Kasumi-1 (cell line): ENCODE measurements at regions not wholly inside any gene's neighbourhood (a gene's known extent, or its start where the extent isn't known, plus 50 kb on each side); places are given as distances from the start of the nearest gene placed in this dataset.

Source experiments
- DNase-seq, 2 experiments: peaks; one replicate each; lab custom pipeline; 2025; lab: John Stamatoyannopoulos, UW

DNA sequence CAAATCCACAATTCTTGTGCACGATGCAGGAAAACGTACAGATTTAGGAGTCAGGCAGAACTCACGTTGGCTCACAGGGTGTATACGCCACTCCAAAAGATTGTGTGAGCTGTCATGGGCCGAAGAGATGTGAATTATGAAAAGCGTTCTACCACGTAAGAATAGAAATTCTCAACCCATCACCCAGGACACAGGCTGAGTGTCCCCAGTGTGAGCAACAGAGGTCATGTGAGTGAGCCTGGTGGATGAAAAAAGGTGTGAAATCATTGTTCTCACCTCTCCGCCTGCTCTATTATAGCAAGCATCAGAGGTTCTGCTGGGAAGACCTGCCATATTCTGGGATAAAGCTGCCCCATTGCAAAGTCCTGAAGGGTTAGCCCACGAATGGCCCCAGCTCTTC is 235.0 kb downstream of the MN1 start:
- no peak for DNase-seq

DNA sequence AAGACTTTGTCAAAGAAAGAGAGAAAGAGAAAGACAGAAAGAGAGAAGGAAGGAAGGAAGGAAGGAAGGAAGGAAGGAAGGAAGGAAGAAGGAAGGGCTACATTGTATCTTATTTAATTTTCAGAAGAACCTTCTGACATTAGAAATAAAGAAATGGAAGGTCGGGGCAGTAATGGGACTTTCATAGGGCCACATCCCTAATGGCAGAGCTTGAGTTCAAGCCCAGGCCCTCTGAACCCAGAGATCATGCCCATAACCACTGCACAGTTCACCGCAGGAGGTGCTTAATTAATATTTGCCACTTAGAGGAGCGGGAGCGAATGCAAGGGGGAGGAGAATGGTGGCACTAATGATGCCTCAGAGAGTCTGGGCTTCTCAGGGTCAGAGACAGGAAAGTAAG is 233.3 kb downstream of the MN1 start:
- DNase-seq = no peak

DNA sequence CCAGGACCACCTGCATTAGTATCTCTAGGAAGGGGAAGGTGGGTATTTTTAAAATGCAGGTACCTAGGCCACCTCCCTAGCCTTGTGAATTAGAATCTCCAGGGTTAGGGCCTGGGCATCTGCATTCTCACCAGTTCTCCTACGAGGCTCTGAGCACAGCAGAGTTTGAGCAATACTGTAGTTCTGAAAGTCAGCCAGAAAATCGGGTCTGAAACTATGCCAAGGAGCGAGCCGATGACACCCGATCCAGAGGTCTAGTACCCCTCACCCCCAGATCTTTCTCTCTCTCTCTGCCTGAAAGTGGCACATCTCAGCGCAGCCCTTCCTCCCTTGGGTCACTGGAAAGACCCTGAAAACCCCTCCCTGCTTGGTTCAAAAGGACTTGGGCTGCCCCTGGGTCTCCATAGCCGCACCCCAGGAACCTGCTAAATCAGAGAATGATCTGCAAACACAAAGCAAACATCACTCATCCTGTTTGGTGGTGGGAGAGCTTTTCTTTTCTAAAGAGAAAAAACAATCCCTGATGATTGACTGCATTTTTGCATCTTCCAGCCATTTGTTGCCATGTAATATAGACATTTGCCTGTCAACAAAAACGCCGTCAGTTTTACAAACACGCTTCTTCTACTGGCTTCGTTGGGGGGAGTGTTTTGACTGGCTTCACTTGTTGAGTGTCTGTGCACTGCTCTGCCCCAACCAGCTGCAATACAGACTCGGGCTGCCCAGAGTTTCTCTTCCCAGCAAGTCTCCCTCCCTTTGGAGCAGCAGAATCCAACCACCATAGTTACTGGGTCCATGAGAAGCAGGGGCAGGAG is 229.9 kb downstream of the MN1 start:
- DNase-seq = no peak

DNA sequence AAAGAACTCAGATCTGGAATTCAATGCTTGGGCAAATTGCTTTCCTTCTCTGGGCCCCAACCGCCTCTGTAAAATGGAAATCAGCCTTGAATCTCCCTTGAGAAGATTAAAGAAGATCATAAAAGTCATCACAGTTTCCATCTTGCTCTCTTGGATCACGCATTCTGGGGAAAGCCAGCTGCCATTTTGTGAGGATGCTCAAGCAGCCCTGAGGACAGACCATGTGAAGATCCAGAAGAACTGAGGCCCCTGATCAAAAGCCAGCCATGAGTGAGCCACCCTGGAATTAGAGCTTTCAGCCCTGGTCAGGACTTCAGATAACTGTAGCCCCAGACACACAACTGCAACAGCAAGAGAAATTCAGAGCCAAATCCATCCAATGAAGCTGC is 229.3 kb downstream of the MN1 start:
- DNase-seq = no peak

DNA sequence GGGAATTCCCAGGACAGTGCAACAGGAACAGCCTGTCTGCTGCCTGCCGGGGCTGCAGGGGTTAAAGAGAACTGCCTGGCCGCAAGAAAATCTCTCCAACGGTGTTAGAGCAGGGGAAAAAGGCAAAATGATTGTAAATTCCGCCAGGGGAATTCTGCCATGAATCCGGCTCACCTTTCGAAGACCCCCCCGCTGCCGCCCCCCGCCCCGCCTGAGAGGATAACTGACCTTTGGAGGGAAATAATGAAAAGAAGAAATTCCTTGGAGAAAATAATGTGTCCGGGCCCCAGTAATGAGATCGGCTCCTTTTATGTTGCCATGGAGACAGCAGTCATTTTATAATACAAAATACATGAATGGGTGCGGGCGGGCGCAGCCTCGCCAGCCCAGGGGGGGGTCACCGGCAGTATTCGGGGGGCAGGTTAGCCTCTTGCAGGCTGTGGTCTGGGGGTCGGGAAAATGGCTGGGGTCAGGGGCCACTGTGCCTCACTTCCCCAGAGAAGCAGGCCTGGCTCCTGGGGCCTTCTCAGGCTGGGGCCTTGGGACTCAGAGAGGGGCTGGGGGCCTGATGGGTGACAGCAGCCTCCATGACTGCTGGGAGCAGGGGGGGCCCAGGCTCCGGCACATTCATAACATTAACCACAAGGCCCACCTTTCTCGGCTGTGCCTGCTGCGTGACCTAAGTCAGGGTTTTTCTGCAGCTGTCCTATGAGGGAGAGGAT is 228.1 kb downstream of the MN1 start:
- DNase-seq = no peak

DNA sequence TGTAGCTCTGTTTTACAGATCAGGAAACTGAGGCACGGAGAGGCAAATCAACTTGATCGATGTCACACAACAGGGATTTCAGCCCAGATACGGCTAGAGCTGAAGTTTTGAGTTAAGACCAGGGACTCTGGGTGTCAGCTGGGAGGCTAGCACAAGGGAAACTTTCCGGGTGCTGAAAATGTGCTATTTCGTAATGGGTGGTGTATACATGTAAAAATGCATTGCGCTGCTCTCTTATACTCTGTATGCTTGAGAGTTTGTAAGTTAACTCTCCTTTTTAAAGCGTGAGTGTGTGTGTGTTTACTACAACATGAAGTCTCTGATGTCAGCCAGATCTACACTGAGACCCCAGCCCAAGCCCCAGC is 227.6 kb downstream of the MN1 start:
- DNase-seq = no peak

DNA sequence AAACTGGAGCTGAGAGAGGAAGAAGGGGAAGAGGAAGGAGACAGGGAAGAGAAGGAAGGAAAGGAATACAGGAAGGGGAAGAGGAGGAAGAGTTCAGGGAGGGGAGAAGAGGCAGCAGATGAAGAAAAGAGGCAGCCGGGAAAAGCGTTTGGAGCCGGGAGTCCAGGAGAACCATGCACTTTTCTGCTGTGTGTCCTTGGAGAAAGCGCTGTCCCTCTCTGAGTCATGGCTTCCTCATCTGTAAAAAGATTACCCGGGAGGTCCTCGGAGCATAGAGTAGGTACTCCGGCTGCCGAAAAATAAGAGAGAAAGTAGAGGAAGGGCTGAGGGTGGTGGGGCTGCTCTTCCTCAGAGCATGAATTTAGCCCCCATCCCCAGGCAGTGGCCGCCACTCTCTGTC is 226.9 kb downstream of the MN1 start:
- DNase-seq = no peak

DNA sequence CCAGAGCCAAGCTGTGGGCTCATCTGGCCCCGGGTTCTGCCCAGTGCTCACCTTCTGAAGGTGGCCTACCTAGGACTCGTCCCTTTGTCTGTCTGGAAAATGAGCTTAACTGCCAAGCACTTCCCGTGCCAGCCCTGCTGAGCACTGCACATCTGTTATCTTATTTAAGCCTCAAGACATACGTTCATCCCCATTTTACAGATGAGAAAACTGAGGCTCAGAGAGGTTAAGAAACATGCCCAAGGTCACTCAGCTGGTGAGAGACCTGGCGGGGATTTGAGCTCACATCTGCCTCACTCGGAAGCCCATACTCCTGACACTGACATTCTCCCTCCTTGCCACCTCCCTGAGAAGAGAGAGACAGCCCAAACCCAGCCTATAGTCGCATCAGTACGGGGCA is 226.2 kb downstream of the MN1 start:
- no peak for DNase-seq

DNA sequence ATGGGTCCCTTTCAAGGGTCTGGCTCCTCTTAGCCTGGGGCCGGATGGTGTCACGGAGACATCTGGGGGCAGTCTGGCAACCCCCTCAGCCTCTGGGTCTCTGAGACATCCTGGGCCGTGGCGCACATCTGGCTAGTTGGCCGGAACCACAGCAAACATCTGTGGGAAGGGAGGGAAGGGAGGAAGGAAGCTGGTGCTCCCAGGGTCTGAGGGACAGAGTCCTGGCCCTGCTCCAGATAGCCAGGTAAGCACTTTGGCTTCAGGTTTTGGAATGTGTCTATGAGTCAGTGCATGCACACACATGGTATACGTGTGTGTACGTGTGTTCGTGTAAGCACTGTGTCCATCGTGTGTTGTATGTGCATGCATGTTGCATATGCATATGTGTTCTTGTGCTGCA is 225.1 kb downstream of the MN1 start:
- DNase-seq = no peak

DNA sequence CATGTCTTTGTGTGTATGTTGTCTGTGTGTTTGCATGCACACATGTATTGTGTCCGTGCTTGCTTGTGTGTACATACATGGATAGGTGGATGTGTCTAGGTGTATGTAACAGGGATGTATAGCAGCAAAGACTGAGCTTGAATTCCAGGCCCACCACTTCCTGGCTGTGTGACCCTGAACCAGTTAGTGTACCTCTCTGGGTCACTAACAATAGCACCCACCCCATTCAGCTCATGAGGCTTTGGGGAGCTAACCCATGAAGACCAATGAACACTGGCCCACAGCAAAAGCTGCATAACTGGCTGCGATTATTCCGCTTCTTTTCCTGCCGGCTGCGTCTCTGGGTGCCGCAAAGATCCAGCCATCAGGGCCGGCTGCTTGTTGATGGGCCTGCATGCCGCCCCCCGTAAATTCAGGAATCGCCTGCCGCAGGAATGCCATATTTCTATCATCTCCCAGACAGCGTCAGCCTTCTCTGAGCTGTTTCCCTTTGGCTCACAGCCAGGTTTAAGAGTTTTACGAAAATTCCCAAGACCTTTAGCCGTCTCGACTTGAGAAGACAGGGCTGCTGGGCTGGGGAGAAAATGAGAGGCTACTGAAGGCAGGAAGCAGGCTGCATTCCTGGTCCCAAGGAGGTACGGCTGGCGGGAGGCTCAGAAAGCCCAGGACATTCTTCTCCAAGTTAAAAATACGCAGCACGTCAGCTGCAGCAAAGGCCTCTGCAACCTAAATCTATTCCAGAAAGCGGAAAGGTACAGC is 224.6 kb downstream of the MN1 start:
- no peak for DNase-seq

DNA sequence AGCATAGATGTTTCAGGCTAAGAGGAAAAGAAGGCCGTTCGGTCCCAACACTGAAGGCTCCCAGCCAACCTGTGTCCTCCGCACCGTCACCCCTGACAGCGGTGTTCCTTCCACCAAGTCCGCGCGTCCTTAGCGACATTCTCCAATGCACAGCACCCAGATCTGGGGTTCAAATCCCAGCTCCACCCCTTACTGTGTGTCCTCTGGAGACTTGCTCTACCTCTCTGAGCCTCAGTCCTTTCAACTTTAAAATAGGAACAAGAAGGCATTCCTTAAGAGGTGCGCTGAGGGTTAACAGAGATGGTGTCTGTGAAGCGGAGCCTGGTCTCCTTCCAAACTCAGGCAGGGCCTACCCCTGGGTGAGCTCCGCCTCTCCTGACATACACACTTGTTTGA is 224.0 kb downstream of the MN1 start:
- DNase-seq = no peak

DNA sequence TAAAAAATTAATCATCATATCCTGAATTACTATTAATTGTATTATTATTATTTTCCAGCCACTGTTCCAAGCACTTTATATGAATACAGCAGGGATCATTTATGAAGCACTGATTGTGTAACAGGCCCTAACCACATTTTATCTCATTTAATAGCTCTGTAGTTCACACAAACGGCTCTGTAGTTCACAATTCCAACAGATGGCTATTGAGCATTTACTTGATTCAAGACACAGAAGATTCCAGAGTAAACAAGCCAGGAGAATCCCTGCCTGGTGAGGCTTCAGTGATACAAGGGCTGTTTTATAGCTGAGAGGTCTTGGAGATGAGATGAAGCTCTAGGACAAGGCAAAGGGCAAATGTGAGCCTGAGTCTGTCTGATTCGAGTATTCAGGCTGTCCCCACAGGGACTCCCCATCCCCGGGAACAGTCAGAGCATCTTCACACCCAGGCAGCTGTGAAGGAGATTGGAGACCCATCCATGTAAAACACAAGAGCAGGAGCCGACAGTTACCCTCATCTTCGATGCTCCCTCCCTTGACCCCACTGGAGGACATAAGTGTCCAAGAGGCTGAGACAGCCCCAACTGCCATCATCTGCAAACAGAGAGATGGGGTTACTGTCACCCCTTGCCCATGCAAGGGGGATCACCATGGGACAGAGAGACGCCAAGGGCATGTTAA is 222.5 kb downstream of the MN1 start:
- DNase-seq = no peak

DNA sequence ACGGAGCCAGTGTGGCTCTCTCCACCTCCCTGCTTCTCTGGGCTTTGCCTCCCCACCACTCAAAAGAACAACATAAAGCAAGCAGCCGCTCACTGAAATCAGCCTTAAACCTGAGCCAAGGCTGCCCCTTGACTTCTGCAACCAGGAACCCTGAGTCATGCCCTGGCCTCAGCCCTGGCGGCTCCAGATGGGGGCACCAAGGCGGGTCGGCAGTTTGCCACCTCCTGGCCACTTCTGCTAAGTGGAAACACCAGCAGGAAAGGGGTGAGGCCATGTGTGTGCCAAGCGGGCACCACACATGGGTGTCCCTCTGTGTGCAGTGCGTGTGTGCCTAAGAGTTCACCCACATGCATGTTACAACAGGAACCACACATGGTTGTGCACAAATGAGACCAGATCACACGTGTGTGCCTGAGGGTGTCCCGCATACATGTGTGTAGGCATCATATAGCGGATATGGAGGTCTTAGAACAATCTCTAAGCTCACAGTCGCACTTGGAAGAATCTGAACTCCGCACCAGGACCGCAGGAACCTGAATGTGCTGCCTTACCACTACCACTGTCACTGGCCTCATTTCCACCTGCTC is 221.2 kb downstream of the MN1 start:
- no peak for DNase-seq

DNA sequence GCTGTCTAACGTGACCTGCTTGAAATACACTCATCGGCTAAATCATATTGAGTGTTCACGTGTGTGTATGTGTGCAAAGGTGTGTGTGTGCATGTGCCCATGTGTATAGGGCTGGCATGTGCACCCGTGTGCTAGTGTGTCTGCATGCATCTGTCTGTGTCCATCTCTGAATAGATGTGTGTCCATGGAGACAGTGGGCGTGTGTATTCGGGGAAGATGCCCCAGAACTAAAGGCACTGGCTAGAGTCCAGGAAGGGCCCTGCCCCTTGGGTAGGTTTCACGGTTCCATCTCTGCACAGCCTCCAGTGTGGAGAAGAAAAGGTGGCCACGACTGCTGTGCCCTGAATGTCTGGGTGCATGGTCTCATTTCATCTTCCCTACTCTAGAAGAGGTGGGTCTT is 220.3 kb downstream of the MN1 start:
- DNase-seq = no peak

DNA sequence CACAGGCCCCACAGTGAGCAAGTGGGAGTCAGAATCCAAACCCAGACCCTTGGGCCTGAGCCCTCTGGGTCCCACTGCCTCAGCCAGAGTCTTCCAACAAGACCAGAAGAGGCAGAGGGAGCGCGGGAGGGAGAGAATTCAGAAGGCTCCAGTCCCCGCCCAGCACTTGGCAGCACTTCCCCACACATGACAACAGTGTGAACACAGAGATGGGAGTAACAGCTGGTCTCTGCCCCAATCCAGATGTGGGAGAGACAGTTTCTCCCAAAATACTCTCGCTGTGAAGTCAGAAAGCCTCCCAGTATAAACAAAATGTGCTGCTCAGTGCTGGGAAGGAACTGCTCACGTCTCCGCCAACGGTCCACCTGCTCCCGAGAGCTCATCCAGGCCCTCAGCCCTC is 219.9 kb downstream of the MN1 start:
- no peak for DNase-seq

DNA sequence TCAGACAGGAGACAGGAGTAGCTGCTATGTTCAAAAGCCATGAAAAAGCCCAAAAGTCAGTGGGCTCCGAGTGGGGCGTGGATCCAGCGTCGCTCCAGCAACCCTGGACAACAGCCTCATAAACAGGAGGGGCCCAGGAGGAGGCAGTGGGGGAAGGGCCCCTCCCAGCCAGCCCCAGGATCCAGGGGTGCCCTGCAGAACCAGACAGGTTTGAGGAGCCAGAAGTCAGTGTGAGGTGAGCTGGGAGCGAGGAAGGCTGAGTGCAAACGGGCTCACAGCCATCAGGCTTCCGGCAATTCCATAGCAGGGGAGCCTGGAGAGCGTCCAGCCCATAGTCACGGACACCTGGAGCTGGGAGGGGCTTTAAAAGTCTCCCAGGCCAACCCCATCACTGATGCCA is 217.7 kb downstream of the MN1 start:
- no peak for DNase-seq

DNA sequence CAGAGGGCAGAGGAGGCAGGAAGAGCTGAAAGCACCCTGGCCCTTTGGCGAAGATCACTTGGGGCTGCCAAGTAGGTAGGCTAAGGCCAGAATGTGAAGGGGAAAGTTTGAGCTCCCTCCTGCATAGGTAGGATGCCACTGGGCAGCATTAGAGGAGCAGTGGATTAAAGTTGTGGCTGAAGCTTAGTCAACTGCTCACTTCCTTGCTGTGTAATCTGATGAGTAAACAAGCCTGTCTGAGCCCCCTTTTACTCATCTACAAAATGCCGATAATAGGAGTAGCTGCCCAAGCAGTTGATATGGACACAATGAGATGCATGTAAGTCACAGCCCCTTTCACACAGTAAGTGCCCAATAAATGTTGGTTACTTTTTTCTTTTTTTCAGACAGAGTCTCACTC is 216.4 kb downstream of the MN1 start:
- DNase-seq = no peak

DNA sequence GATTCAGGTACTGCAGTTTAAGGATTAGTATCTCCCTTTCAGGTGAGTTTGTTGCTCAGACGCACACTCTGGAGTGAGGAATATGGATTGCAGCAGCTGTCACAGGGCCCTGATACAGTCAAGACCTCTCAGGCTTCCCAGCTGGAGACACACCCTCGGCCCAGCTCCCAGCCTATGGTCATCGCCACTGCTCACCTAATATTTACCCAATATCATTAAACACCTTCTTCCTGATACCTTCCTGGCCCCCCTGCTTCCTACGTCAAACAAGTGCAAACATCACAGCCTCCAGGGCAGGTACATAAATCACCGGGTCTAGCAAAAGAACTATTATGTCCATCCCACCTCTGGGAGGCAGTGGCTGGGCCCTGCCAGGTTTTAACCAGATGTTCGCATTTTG is 213.3 kb downstream of the MN1 start:
- no peak for DNase-seq

DNA sequence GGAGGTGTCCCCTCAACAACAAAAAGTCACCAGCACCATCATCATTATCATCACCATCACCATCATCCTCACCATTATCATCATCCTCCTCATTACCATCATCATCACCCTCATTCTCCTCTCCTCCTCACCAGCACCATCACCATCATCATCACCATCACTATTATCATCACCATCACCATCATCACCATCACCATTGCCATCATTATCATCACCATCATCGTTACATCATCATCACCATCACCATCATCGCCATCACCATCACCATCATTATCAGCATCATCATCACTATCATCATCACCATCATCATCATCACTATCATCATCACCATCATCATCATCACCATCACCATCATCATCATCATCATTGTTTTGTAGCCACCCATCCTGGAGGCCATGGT is 212.6 kb downstream of the MN1 start:
- DNase-seq = no peak

DNA sequence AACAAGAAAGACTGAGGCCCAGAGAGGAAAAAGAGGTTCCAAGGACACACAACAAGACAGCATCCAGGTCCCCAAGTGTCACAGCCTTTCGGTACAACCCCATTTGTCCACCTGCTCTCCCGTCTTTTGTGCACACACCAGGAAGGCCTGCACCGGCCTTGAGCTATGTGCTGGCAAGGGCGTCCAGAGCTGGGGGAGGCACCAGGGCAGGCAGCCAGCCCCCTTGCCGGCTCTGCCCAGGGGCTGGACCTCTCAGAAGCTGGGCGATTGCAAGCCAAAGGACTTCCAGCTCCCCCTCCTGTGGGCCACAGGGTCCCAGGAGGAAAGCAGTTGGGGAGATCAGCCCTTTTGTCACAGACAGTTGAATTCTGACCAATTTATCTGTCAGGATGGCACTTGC is 210.5 kb downstream of the MN1 start:
- no peak for DNase-seq

DNA sequence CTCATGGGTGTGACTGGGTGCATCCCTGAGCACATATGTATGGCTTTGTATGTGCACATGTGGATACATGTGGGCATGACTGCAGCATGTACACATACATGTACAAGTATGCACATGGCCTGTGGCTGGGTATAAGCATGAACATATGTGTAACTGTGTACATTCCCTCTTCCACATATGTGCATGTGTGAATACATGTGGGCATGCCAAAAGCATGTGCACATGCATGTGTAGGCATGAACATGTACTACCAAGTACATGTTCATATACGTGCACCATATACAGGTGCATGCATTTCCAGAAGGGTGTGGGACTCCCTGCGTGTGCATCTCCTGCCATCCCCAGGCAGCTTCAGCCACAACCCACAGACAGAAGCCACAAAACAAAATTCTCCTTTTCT is 208.2 kb downstream of the MN1 start:
- DNase-seq = no peak

DNA sequence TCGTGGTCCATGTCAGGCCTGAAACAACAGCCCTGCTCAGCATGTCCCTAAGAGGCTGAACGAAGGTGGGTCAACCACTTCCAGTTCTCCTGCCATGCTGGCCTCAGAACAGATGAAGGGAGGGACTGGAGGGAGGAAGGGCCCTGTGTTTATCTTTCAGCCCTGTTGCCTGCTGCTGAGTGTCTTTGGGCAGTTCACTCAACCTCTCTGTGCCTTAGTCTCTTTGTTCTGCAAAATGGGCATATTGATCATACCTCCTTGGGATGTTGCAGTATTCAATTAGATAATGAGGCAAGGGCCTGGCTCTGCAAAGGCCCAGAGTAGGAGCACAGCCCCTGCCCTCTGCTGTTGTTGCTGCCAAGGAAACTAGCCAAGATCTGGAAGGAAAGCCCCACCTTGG is 207.5 kb downstream of the MN1 start:
- no peak for DNase-seq
